ENCODE measurements at regions not wholly inside any gene's neighbourhood (a gene's known extent, or its start where the extent isn't known, plus 50 kb on each side); places are given as distances from the start of the nearest gene placed in this dataset.

GRCh38 chr7:69318794-69319193, 279.5 kb upstream of the AUTS2 start:
- TF ChIP-seq CTCF (IDR thresholded peaks at IDR 0.05 in 4 of 5, conservative IDR thresholded peaks at IDR 0.05 in 1 of 5) = no peak
- TF ChIP-seq POLR2A (IDR thresholded peaks at IDR 0.05) = no peak

Measured in gastrocnemius medialis (tissue), 4 donors.